ENCODE measurements at regions not wholly inside any gene's neighbourhood (a gene's known extent, or its start where the extent isn't known, plus 50 kb on each side); places are given as distances from the start of the nearest gene placed in this dataset.

DNA sequence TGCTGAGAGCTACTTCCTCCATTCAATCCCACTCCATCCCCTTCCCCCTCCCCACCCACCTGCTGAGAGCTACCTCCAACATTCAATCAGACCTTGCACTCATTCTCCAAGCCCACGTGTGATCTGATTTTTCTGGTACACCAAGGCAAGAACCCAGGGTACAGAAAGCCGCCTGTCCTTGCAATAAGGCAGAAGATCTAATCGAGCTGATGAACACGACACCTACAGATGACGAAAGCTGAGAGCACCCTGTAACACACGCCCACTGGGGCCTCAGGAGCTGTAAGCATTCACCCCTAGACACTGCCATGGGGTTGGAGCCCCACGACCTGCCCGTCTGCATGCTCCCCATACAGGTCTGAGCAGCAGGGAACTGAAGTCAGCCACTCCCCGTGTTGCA is 58.3 kb downstream of the TRIML1 start:
- TF ChIP-seq, protein P1, sequence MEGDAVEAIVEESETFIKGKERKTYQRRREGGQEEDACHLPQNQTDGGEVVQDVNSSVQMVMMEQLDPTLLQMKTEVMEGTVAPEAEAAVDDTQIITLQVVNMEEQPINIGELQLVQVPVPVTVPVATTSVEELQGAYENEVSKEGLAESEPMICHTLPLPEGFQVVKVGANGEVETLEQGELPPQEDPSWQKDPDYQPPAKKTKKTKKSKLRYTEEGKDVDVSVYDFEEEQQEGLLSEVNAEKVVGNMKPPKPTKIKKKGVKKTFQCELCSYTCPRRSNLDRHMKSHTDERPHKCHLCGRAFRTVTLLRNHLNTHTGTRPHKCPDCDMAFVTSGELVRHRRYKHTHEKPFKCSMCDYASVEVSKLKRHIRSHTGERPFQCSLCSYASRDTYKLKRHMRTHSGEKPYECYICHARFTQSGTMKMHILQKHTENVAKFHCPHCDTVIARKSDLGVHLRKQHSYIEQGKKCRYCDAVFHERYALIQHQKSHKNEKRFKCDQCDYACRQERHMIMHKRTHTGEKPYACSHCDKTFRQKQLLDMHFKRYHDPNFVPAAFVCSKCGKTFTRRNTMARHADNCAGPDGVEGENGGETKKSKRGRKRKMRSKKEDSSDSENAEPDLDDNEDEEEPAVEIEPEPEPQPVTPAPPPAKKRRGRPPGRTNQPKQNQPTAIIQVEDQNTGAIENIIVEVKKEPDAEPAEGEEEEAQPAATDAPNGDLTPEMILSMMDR (IDR thresholded peaks at IDR 0.05; ENCODE audit: low read depth, low read length, missing control alignments), result no peak
- DNase-seq (ENCODE audit: low read depth), result no peak
- H3K4me3 ChIP-seq (ENCODE audit: low read depth, low read length), result no peak overlapping the region

GRCh38 chr4:188198982-188199792 is 59.9 kb downstream of the TRIML1 start:
- TF ChIP-seq, protein P1 (IDR thresholded peaks at IDR 0.05; ENCODE audit: low read depth, low read length, missing control alignments), result no peak
- no peak for DNase-seq (ENCODE audit: low read depth)
- H3K4me3 ChIP-seq (ENCODE audit: low read depth, low read length), result no peak overlapping the region

- no peak overlapping the region for H3K4me3 ChIP-seq (ENCODE audit: low read depth, low read length)
- DNase-seq (ENCODE audit: low read depth), result no peak
- TF ChIP-seq, protein P1 (IDR thresholded peaks at IDR 0.05; ENCODE audit: low read depth, low read length, missing control alignments), result no peak
These were observed 62.6 kb downstream of the TRIML1 start for GRCh38 chr4:188201851-188202250.

DNA sequence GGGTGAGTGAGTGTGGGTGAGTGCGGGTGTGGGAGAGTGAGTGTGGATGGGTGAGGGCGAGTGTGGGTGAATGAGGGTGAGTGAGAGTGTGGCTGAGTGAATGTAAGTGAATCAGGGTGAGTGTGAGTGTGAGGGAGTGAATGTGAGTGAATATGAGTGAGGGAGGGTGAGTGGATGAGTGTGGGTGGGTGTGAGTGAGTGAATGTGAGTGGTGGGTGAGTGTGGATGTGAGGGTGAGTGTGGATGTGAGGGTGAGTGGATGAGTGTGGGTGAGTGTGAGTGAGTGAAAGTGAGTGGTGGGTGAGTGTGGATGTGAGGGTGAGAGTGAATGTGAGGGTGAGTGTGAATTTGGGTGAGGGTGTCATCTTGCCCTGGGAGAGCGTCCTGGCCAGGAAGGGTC is 67.5 kb downstream of the TRIML1 start:
- TF ChIP-seq, protein P1 (IDR thresholded peaks at IDR 0.05; ENCODE audit: low read depth, low read length, missing control alignments), result no peak
- no peak overlapping the region for H3K4me3 ChIP-seq (ENCODE audit: low read depth, low read length)
- DNase-seq (ENCODE audit: low read depth), result no peak

- H3K4me3 ChIP-seq (ENCODE audit: low read depth, low read length), result no peak overlapping the region
- DNase-seq (ENCODE audit: low read depth), result no peak
- TF ChIP-seq, protein P1 (IDR thresholded peaks at IDR 0.05; ENCODE audit: low read depth, low read length, missing control alignments), result no peak
These were observed 75.6 kb downstream of the TRIML1 start for GRCh38 chr4:188214861-188215260.

DNA sequence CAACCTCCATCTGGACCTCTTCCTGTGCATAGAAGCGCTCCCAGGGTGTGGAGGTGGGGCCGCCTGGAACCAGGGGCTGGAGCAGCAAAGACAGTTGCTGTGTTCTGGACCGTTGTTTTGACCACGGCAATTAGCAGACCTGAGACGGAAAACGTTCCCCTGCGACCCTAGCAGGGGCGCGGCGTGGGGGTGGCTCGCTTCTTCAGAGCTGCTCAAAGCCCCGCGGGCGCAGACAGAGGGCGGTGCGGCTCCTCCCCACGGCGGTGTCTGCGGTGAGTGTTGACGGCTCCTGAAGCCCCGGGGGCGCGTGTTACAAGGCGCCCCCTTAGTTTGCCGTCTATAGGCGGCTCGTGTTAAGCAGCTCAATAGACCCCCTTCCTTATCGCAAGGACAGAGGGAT is 79.2 kb downstream of the TRIML1 start:
- no peak overlapping the region for H3K4me3 ChIP-seq (ENCODE audit: low read depth, low read length)
- DNase-seq (ENCODE audit: low read depth), result no peak
- TF ChIP-seq, protein P1 (IDR thresholded peaks at IDR 0.05; ENCODE audit: low read depth, low read length, missing control alignments), result no peak

GRCh38 chr4:188220006-188220405 is 80.8 kb downstream of the TRIML1 start:
- TF ChIP-seq, protein P1 (IDR thresholded peaks at IDR 0.05; ENCODE audit: low read depth, low read length, missing control alignments), result no peak
- no peak overlapping the region for H3K4me3 ChIP-seq (ENCODE audit: low read depth, low read length)
- no peak for DNase-seq (ENCODE audit: low read depth)

All from GM12864 (cell line).